Psoas muscle (tissue), 7 donors: ENCODE measurements at regions not wholly inside any gene's neighbourhood (a gene's known extent, or its start where the extent isn't known, plus 50 kb on each side); places are given as distances from the start of the nearest gene placed in this dataset.
A peak's percentile ranks its signal among the peaks of the same experiment; 100 is the strongest.

Experiments
- ATAC-seq, 4 donors: fragments of 200-7000 bp; cut with Tn5 transposase; one replicate each; pipeline ENCODE4 v1.9.1; 2020; ENCODE audit warnings: moderate library complexity in 3 of 4, mild to moderate bottlenecking in 2 of 4
- DNase-seq, 2 donors: peaks; one replicate each; pipeline ENCODE4 v3.0.0-alpha.2; 2020
- H3K27ac ChIP-seq: fragments of 200-600 bp; one replicate; pipeline ENCODE4 v1.8.0; 2022
- H3K27me3 ChIP-seq, 3 donors: fragments of 200-600 bp in 1 of 3; one replicate each; pipeline versions ENCODE4 v1.6.1 to v1.8.0; 2013 to 2022; ENCODE audit warnings: low read length in 2 of 3, mild to moderate bottlenecking in 2 of 3, moderate library complexity in 1 of 3; ENCODE audit not compliant: insufficient read depth in 3 of 3
- H3K36me3 ChIP-seq, 2 donors: fragments of 200-600 bp in 1 of 2; one replicate each; pipeline versions ENCODE4 v1.6.1 to v1.8.0; 2013 to 2022; ENCODE audit warnings: low read depth in 1 of 2, mild to moderate bottlenecking in 1 of 2, moderate library complexity in 1 of 2; ENCODE audit not compliant: insufficient read depth in 1 of 2
- H3K4me1 ChIP-seq: fragments of 200-600 bp; one replicate; pipeline ENCODE4 v1.8.0; 2022
- H3K4me3 ChIP-seq: fragments of 200-600 bp; one replicate; pipeline ENCODE4 v1.8.0; 2022; ENCODE audit warnings: mild to moderate bottlenecking
- H3K9me3 ChIP-seq: fragments of 200-600 bp; one replicate; pipeline ENCODE4 v1.8.0; 2022
- CTCF ChIP-seq: fragments of 200-600 bp; IDR thresholded peaks from one replicate; pipeline ENCODE4 v1.8.0; 2022; ENCODE audit warnings: antibody characterized with exemption
- WGBS, 3 donors: extraction: QIAGEN DNeasy Blood & Tissue Kit; methylation state at CpG; one replicate each; pipeline versions ENCODE4 v1.1.6 to v1.1.7; 2013; 5-methylcytosine and 5-hydroxymethylcytosine counted together
- intact Hi-C, 2 donors: fragments of 100-400 bp; cut with DNase I; formaldehyde crosslinking; loops; one replicate each; pipeline versions ENCODE4 v1.11.0 to v1.14.2; 2022
- donor health status: healthy with polysubstance abuse.
- donor health status: DM: no; HTN: no; CAD: no; lungs with moderate emphysema.
- donor health status: Bipolar disorder and iron deficiency.
- donor health status: healthy.
- donor health status: DM: yes; HTN: yes; CAD: no.
- donor health status: DM: no; HTN: no; CAD: no.
- donor health status: DM: yes; HTN: yes; CAD: no.

- H3K27me3 ChIP-seq = peaks cover 0 to 17% (median 3%) of the 10 kb centered on the region in 3 donors
- H3K4me1 ChIP-seq = no peaks in the 10 kb centered on the region
- 28 to 48% (median 33%) methylated on average over 5 of the region's 5 CpGs for WGBS, 3 donors
- no peak overlapping the region for H3K27ac ChIP-seq
- no peak overlapping the region for H3K4me3 ChIP-seq
- peaks cover 3% of the 10 kb centered on the region for H3K9me3 ChIP-seq
- no peak for DNase-seq
- no peak for ATAC-seq
- no peaks in the 10 kb centered on the region for H3K36me3 ChIP-seq
- intact Hi-C loops = loop anchor here in 1 of 2 donors (10.0 kb wide), 1 partner anchor 98 kb away; no protein-coding TSS in a partner anchor
- no peak for TF ChIP-seq CTCF
These were observed 126.0 kb downstream of the SYF2 start for GRCh38 chr1:25106352-25106751.

- 24 to 31% (median 24%) methylated on average over 4 of the region's 4 CpGs for WGBS, 3 donors
- ATAC-seq = no peak
- intact Hi-C loops = loop anchor here in 1 of 2 donors (10.0 kb wide), 1 partner anchor 99 kb away; no protein-coding TSS in a partner anchor
- H3K4me1 ChIP-seq = no peaks in the 10 kb centered on the region
- no peaks in the 10 kb centered on the region for H3K36me3 ChIP-seq
- no peak overlapping the region for H3K4me3 ChIP-seq
- no peak for DNase-seq
- peaks cover 0 to 17% (median 3%) of the 10 kb centered on the region in 3 donors for H3K27me3 ChIP-seq
- H3K9me3 ChIP-seq = peaks cover 3% of the 10 kb centered on the region
- TF ChIP-seq CTCF = no peak
- no peak overlapping the region for H3K27ac ChIP-seq
These were observed 126.5 kb downstream of the SYF2 start for GRCh38 chr1:25105836-25106235.

DNA sequence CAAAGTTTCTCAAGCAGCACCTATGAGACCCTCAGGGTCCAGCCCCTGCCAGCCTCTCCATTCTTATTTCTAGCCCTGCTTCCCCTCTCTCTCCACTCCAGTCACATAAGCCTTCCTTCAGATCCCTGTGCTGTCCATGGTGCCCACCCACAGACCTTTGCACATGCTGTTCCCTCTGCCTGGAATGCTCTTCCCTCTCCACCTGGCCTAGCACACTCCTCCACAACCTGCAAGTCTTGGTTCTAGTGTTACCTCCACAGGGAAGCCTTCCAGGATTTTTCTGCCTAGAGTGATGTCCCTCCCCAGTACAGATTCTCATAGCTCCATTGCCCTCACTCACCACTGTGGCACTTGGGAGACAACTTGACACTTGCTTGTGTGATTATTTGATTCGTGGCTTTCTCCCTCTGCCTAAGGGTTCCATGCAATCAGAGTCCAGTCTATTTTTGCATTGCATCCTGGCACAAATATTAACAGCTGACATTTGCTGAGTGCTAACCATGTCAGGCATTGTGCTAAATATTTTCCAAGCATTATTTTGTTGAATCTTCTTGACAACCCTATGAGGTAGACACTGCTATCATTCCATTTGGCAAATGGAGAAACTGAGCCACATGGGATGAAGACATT, 127.3 kb downstream of the SYF2 start:
- 17 to 21% (median 18%) methylated on average over 1 of the region's 1 CpG for WGBS, 3 donors
- Histone ChIP-seq H3K27ac (no peak overlapping the region), H3K9me3 (peaks cover 3% of the 10 kb centered on the region), H3K27me3 (peaks cover 0 to 17% (median 3%) of the 10 kb centered on the region in 3 donors), H3K4me1 (no peaks in the 10 kb centered on the region), H3K36me3 (no peaks in the 10 kb centered on the region), H3K4me3 (no peak overlapping the region)
- intact Hi-C loops = loop anchor here (5.0 to 10.0 kb wide), 2 partner anchors 100 to 258 kb away; no protein-coding TSS in a partner anchor
- DNase-seq (no peak), ATAC-seq (peak in 3 of 4 donors; percentile 34 to 43 (median 36))
- TF ChIP-seq CTCF = no peak

DNA sequence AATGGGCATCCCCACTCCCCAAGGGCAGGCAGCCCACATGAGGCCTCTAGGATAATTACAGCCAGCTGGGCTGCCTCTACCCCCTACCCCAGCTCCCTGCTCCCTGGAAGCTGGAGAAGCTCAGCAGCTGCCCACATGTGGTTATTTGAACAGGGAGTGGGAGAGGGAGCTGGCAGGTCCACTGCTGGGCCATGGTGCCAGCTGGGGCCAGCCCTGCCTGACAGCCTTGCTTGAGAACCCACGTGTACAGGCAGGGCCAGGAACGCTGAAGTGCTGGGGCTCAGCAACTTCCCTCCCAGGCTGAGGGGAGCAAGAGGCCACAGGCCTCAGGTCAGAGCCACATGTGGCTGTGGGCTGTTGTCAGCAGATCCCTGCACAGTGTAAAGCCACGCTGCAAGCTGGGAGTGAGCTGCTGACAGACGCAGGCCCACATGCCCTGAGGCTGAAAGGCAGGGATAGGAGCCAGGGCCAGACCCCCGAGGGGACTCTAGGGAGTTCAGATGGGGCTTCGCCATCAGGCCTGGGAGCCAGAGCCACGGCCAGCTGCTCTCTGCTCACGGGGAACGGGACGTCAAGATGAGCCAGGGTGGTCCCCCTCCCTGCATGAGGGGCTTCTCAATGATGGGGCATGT, 129.0 kb downstream of the SYF2 start:
- no peak for TF ChIP-seq CTCF
- ATAC-seq (no peak), DNase-seq (no peak)
- Histone ChIP-seq H3K36me3 (no peaks in the 10 kb centered on the region), H3K4me3 (no peak overlapping the region), H3K4me1 (no peaks in the 10 kb centered on the region), H3K27ac (no peak overlapping the region), H3K27me3 (peaks cover 0 to 17% (median 3%) of the 10 kb centered on the region in 3 donors), H3K9me3 (no peaks in the 10 kb centered on the region)
- intact Hi-C loops = loop anchor here (5.0 to 10.0 kb wide), 2 partner anchors 102 to 256 kb away; no protein-coding TSS in a partner anchor
- 53 to 71% (median 67%) methylated on average over 10 of the region's 10 CpGs for WGBS, 3 donors
